ENCODE measurements at regions not wholly inside any gene's neighbourhood (a gene's known extent, or its start where the extent isn't known, plus 50 kb on each side); places are given as distances from the start of the nearest gene placed in this dataset.

GRCh38 chr5:13470263-13470662, 474.2 kb downstream of the DNAH5 start:
- DNase-seq (ENCODE audit: low spot score in 2 of 2) = no peak
- Histone ChIP-seq H3K4me3 (no peak overlapping the region), H3K36me3 (no peaks in the 10 kb centered on the region), H3K4me1 (no peaks in the 10 kb centered on the region), H3K27ac (no peak overlapping the region), H3K9me3 (no peaks in the 10 kb centered on the region), H3K27me3 (no peaks in the 10 kb centered on the region)
- TF ChIP-seq POLR2A (IDR thresholded peaks at IDR 0.05) = no peak
- no peak for TF ChIP-seq POLR2AphosphoS5 (IDR thresholded peaks at IDR 0.05)
- TF ChIP-seq, protein P1, sequence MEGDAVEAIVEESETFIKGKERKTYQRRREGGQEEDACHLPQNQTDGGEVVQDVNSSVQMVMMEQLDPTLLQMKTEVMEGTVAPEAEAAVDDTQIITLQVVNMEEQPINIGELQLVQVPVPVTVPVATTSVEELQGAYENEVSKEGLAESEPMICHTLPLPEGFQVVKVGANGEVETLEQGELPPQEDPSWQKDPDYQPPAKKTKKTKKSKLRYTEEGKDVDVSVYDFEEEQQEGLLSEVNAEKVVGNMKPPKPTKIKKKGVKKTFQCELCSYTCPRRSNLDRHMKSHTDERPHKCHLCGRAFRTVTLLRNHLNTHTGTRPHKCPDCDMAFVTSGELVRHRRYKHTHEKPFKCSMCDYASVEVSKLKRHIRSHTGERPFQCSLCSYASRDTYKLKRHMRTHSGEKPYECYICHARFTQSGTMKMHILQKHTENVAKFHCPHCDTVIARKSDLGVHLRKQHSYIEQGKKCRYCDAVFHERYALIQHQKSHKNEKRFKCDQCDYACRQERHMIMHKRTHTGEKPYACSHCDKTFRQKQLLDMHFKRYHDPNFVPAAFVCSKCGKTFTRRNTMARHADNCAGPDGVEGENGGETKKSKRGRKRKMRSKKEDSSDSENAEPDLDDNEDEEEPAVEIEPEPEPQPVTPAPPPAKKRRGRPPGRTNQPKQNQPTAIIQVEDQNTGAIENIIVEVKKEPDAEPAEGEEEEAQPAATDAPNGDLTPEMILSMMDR (IDR thresholded peaks at IDR 0.05) = no peak
- TF ChIP-seq EP300 (IDR thresholded peaks at IDR 0.05) = no peak

GRCh38 chr5:13464532-13465193, 479.8 kb downstream of the DNAH5 start:
- Histone ChIP-seq H3K27ac (no peak overlapping the region), H3K4me3 (no peak overlapping the region), H3K36me3 (no peaks in the 10 kb centered on the region), H3K27me3 (no peaks in the 10 kb centered on the region), H3K9me3 (no peaks in the 10 kb centered on the region), H3K4me1 (no peaks in the 10 kb centered on the region)
- 87% methylated on average over 2 of the region's 2 CpGs for WGBS
- no peak for TF ChIP-seq EP300 (IDR thresholded peaks at IDR 0.05)
- DNase-seq (ENCODE audit: low spot score in 2 of 2) = no peak

DNA sequence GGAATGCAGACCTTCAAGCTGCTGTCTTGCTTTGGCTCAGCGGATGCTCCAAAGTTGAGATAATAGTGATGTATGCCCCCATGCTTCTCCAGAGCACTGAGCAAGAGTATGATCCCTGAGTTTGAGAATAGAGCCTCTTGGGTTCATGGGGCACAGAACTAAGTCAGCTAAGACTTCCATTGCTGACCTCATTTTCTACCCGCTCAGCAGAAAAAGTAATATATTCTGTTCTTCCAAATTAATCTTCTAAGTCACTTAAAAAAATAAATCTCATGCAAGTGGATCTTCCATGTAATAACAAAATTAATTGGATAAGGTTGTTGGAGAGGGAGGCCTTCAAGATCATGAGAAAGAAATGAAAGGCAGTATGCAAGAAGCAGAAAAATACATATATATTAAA, 483.9 kb downstream of the DNAH5 start:
- no peak for TF ChIP-seq EP300 (IDR thresholded peaks at IDR 0.05)
- Histone ChIP-seq H3K4me1 (no peaks in the 10 kb centered on the region), H3K27ac (no peak overlapping the region), H3K36me3 (no peaks in the 10 kb centered on the region), H3K4me3 (no peak overlapping the region), H3K27me3 (no peaks in the 10 kb centered on the region), H3K9me3 (no peaks in the 10 kb centered on the region)
- DNase-seq (ENCODE audit: low spot score in 2 of 2) = no peak
- 83% methylated on average over 2 of the region's 2 CpGs for WGBS

DNA sequence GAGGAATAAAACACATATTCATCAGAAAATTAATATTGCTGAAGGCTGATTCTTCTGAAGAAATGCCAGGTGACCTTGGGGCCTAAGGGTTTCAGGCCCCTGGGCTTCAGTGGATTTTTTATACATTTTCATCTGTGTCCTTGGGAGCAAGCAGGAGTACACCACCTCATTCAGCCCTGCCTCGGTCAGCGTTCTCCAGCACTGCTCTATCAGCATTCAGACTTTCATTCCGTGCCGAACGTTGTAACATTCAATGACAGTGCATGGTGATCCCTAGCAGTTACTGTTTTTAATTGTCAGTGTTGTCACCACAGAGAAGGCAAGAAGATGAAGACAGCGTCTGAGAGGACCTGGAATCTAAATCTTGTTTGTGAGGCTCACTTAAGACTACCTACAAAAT, 490.4 kb downstream of the DNAH5 start:
- Histone ChIP-seq H3K4me1 (no peaks in the 10 kb centered on the region), H3K36me3 (no peaks in the 10 kb centered on the region), H3K27me3 (no peaks in the 10 kb centered on the region), H3K4me3 (no peak overlapping the region), H3K27ac (no peak overlapping the region), H3K9me3 (no peaks in the 10 kb centered on the region)
- no peak for TF ChIP-seq EP300 (IDR thresholded peaks at IDR 0.05)
- no peak for TF ChIP-seq POLR2AphosphoS5 (IDR thresholded peaks at IDR 0.05)
- no peak for TF ChIP-seq POLR2A (IDR thresholded peaks at IDR 0.05)
- TF ChIP-seq, protein P1 (IDR thresholded peaks at IDR 0.05) = no peak
- DNase-seq (ENCODE audit: low spot score in 2 of 2) = no peak
- WGBS = 92% methylated on average over 6 of the region's 6 CpGs

- Histone ChIP-seq H3K4me3 (no peak overlapping the region), H3K27ac (no peak overlapping the region), H3K27me3 (no peaks in the 10 kb centered on the region), H3K36me3 (no peaks in the 10 kb centered on the region), H3K4me1 (no peaks in the 10 kb centered on the region), H3K9me3 (no peaks in the 10 kb centered on the region)
- TF ChIP-seq POLR2A (IDR thresholded peaks at IDR 0.05) = no peak
- TF ChIP-seq, protein P1 (IDR thresholded peaks at IDR 0.05) = no peak
- TF ChIP-seq POLR2AphosphoS5 (IDR thresholded peaks at IDR 0.05) = no peak
- TF ChIP-seq EP300 (IDR thresholded peaks at IDR 0.05) = no peak
- 84% methylated on average over 1 of the region's 1 CpG for whole genome bisulfite sequencing
- DNase-seq (ENCODE audit: low spot score in 2 of 2) = no peak
Observed at GRCh38 chr5:13448843-13449242, 495.6 kb downstream of the DNAH5 start.

DNA sequence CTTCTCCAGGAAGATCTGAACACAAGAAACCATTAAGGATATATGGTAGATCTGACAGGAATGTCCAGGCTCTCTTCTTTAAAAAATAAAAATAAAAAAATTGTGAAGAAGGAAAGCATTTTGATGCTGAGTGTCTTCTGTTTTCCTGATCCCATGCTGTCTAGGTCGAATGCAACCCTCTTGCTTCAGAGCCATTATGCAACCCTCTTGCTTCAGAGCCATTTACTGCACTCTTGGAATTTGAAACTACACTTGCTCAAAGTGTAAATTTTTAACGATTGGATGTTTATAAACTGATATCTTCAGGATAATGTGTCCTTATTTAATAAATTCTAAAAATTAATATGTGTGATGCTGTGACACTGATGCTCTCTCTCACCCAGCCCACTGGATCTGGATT, 505.1 kb downstream of the DNAH5 start:
- Histone ChIP-seq H3K36me3 (no peaks in the 10 kb centered on the region), H3K9me3 (no peaks in the 10 kb centered on the region), H3K27ac (no peak overlapping the region), H3K4me3 (no peak overlapping the region), H3K27me3 (no peaks in the 10 kb centered on the region), H3K4me1 (no peaks in the 10 kb centered on the region)
- no peak for DNase-seq (ENCODE audit: low spot score in 2 of 2)
- 70% methylated on average over 2 of the region's 2 CpGs for WGBS
- TF ChIP-seq, protein P1 (IDR thresholded peaks at IDR 0.05) = no peak
- no peak for TF ChIP-seq POLR2AphosphoS5 (IDR thresholded peaks at IDR 0.05)
